Erythroblast (primary cell): ENCODE measurements at regions not wholly inside any gene's neighbourhood (a gene's known extent, or its start where the extent isn't known, plus 50 kb on each side); places are given as distances from the start of the nearest gene placed in this dataset.

Experiments
- GATA1 ChIP-seq: IDR thresholded peaks from 2 replicates; pipeline ENCODE4 v1.6.1; 2011; ENCODE audit warnings: low read depth, mild to moderate bottlenecking, control low read depth, low read length, moderate library complexity
- POLR2A ChIP-seq: IDR thresholded peaks from 2 replicates; pipeline ENCODE4 v1.6.1; 2011; ENCODE audit warnings: mild to moderate bottlenecking, low read length

GRCh38 chr7:1351881-1352625 is 107.2 kb downstream of the MICALL2 start:
- TF ChIP-seq POLR2A, result no peak
- TF ChIP-seq GATA1, result no peak
